ENCODE measurements at regions not wholly inside any gene's neighbourhood (a gene's known extent, or its start where the extent isn't known, plus 50 kb on each side); places are given as distances from the start of the nearest gene placed in this dataset.

- TF ChIP-seq POLR2A (IDR thresholded peaks at IDR 0.05; ENCODE audit: extremely low read depth, insufficient read length) (no peak), CTCF (IDR thresholded peaks at IDR 0.05; ENCODE audit: low read depth, low read length) (no peak)
These were observed 1461.7 kb upstream of the PIK3C3 start for GRCh38 chr18:40493316-40493715.
